ENCODE measurements at regions not wholly inside any gene's neighbourhood (a gene's known extent, or its start where the extent isn't known, plus 50 kb on each side); places are given as distances from the start of the nearest gene placed in this dataset.

DNA sequence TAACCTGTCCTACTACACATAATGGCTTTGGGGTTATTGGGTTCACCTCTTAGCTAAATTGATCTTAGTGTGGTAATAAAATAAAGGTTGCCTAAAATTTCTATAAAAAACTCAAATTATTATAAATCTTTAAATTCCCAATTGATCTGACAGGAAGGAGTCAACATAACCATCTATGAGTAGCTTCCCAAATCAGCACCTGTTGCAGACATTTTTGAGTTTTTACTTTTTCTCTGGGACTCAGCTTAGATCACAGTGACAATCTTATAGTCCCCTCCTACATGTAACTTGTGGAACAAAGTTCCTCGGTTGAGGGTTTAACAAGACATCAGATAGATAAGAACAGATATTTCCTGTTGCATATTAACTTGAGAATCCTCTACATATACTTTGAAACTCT, 601.0 kb downstream of the TUSC7 start:
- Histone ChIP-seq H3K4me3 (no peak overlapping the region), H3K27ac (no peak overlapping the region)

DNA sequence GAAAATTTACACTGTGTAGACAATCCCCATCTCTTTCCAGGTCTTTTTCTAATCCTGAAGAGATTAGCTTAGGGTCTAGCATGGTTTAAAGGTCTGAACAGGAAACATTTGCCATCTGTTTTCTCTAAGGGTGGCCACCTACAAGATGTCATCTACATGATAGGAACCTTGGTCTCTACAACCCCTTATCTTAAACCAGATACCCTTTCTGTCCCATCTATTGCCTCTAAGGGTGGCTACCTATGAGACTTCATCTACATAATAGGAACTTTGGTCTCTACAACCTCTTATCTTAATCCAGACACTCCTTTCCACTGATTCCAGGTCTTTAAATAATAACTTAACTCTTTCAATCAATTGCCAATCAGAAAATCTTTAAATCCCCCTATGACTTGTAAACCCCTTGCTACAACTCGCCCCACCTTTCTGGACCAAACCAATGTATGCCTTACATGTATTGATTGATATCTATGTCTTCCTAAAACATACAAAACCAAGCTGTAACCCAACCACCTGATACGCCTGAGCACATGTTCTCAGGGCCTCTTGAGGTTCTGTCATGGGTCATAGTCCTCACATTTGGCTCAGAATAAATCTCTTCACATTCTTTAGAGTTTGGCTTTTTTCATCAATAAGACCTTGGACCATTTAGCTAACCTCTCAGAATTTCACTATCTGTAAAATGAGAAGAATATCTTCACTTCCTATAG, 605.0 kb downstream of the TUSC7 start:
- no peak overlapping the region for H3K27ac ChIP-seq
- H3K4me3 ChIP-seq, result no peak overlapping the region

DNA sequence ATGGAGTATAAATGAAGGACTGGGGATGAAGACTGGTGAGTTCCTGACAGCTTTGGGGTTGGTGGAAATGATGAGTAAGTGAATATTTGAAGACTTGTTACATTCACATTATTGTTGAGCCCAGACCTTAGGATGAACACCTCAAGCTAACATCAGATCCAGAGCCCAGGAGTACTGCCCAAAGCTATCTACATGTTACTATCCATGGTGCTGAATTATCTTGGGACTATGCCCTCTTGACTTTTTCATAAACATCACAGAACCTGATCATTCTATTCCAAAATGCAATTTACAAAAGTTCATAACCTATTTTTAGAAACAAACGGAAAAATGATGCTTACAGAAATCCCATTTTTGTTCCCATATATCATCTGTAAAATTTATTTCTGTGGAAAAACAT, 613.3 kb downstream of the TUSC7 start:
- no peak overlapping the region for H3K27ac ChIP-seq

DNA sequence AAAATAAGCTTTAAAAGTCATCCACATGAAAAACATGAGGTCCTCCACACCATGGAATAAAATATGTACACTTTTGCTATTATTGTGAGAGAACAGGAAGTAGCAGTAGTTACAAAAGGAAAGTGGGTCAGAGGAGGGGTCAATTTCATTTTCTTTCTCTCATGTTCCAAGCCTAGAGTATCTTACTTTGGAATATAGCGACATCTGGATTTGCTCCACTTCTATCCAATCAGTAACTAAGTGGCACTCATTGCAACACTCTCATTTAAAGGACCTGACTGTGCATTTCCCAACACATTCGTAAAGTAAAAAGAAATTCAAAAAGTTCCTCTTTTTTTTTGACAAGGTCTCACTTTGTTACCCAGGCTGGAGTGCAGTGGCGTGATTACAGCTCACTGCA, 637.3 kb downstream of the TUSC7 start:
- Histone ChIP-seq H3K4me3 (no peak overlapping the region), H3K27ac (no peak overlapping the region)

More for the DNA sequence above, 613.3 kb downstream of the TUSC7 start:
- no peak overlapping the region for H3K4me3 ChIP-seq

DNA sequence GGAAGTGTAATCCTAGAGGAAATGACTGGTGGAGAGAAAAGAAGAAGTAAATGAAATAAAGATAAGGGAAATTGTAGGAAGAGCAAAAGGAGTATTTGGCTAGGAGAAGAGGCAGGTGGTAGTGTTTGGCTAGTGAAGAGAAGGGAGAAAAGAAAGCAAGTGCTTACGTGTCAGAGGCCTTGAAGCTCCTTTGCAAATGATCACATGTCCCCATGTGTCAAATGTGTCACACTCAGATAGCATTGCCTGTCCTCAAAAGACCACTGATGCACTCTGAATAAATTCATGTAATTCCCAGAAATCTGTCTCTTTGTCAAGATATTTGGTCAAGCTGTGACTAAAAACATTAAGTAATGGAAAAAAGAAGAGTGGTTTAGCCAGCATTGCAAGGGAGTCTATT, 639.3 kb downstream of the TUSC7 start:
- H3K27ac ChIP-seq, result no peak overlapping the region
- H3K4me3 ChIP-seq, result no peak overlapping the region

DNA sequence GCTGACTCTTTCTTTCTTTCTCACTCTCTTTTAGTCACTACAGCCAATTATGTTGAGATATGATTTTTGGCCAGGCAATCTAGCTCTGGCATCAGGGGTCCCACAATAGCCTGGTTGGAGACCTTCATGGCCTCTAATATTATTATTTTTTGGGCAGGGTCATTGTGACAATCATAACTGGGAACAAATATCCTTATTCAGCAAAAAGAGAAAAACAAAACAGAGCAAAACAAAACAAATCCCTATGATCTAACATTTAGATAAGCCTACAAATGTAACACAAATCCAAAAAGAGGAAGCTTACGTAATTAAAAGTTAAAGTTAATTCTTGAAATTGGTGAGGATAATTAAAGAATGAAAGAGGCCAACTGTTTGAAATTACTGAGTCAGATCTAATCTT, 640.0 kb downstream of the TUSC7 start:
- Histone ChIP-seq H3K4me3 (no peak overlapping the region), H3K27ac (no peak overlapping the region)

DNA sequence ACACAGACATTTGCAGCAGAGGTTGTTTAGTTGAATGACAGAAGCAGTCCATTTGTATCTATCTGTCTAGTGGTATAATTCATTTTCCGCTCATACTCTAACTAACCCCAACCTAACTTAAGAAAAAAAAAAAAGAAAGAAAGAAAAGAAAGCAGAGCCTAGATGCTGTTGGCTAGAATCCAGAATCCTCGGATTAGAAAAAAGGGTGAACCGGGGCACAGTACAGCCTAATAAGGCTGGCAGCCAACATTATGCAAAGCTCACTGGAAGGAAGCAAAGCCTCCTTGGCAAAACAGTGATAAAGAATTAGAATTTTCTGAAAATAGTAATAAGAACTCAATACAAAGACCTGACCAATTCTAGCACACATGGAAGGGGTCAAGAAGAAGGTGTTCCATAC, 640.8 kb downstream of the TUSC7 start:
- Histone ChIP-seq H3K4me3 (no peak overlapping the region), H3K27ac (no peak overlapping the region)

DNA sequence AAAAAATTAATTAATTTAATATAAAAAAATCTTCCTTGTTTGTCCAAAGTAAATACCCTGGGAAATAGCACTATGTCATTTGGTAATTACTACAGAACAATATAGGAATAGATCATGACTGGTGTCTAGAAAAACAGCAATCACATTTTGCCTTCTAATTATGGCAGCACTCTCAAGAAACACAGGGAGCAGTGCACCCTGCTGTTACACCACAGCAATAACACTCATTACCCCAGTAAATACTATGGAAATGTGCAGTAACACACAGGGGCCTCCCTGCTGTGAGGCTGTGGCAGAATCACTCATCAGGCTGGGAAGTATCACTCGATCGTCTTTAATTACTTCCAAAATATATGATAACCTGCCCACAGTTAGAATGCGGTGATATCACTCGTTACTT, 646.0 kb downstream of the TUSC7 start:
- Histone ChIP-seq H3K27ac (no peak overlapping the region), H3K4me3 (no peak overlapping the region)

DNA sequence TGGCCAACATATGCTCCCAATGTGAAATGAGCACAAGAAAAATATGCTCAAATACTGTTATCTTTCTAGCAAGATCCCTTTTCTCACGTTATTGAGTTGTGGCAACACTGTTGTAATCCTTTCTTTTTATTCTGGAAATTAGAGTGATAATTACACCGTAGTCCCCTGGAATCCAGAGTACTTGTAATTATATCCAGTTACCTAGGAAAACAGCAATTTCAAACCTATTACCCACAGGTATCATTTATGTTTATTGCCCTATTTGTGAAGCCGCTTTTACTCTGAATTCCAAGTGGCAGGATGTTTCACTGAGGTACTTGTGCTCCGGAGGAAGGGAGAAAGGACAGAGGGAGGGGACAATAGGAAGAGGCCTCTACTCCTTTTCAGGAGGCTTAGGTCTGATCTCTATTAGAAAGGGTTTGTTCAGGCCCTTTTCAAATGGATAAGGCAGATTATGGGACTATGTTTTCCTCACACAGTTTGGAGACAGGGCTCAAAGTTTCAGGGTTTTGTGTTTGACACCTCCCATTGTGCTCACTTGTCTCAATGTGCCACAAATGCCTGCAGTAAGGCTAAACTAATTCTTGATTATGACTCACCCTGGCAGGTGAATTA, 646.6 kb downstream of the TUSC7 start:
- Histone ChIP-seq H3K4me3 (no peak overlapping the region), H3K27ac (no peak overlapping the region)

DNA sequence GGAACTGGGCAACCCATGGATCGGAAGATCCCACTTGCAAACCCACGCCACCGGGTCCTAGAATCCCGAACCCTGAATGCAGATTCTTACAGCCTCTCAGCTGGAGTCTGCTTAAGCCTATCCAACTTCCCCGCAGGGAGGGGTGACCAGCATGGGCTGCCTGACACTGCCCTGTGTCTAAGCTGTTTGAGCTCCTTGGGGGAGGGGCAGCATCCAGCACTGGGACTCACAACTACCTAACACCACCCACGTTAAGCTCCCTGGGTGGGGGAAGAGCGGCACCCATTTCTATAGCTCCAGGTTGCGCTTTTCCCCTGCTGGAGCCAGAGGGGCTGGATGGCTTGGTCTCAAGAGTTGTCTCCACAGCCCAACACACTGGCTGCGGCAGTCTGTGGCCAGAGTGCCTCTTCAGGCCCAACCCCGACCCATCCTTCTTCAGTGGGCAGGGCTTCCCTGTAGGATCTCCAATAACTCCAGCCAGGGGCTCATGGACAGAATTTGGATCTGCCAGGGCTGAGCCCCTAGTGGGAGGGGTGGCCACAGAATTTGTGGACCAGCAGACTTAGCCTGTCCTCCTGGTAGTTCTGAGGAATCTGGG, 649.2 kb downstream of the TUSC7 start:
- no peak overlapping the region for H3K4me3 ChIP-seq
- no peak overlapping the region for H3K27ac ChIP-seq

DNA sequence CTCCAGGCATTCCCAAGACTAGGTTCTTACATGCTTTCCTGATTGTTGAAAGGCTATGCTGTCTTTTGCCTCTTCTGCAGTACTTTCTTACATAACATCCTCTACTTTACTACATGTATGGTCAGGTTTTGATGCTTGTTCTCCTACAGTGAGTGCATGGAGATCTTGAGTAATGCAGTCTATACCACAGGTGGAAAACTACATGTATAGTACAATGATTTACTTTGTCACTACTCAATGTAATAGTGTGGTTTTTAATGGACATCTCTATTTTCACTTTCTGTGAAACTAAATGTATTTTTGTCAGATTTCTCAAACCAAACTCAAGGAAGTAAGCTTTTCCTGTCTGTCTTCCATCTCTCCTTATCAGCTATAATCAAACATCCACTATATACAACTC, 657.0 kb downstream of the TUSC7 start:
- H3K27ac ChIP-seq, result no peak overlapping the region

DNA sequence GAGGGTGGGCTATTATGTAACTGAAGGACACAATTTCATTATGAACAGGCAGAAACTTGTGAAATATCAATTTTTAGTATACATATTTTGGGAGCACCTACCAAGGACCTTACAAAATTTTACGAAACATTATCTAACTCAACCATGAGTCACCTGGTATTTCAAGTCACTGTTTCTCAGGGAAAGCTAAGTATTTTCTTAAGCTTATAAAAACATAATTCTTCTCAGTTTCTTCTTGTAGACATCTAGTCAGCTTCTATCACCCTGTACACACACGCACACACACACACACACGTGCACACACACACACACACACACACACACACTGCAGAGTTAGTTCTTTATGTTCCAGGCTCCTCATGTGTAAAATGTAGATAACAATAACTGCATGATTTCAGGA, 658.3 kb downstream of the TUSC7 start:
- no peak overlapping the region for H3K4me3 ChIP-seq
- H3K27ac ChIP-seq, result no peak overlapping the region

More for the DNA sequence above, 657.0 kb downstream of the TUSC7 start:
- no peak overlapping the region for H3K4me3 ChIP-seq

DNA sequence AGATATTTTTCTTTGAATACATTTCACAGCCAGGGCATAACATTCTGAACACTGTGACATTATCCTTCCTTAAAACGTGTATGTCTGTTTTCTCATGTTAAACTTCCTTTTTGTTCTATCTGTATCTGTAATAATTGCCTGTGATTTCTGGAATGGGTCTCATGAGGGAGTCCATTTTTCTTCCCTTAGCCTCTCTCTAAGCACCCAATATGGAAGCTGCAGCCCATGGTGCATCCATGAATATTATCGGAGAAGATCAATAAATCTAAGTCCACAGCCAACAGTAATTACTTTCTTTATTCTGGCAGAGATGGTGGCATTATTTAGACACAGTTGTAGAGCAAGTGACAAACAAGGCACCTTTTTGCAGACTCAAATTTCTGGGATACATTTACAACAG, 671.1 kb downstream of the TUSC7 start:
- H3K4me3 ChIP-seq, result no peak overlapping the region
- no peak overlapping the region for H3K27ac ChIP-seq

DNA sequence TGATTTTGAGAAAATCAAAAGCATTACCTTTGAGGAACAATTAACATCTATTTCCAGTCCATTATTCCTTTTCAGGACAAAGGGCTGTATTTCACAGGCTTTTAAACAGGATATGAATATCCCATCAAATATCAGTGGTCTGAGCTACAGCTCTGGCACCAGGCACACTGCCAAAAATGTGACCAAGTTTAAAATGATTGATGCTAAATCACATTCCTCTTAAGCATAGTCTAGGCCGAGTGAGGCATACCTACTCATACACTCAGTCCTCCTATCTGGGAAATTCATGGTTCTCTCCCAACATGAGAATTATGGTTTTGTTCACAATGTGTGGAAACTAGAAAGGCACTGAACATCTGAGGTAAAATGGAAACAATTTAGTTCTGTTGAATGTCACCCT, 683.5 kb downstream of the TUSC7 start:
- H3K27ac ChIP-seq, result no peak overlapping the region
- H3K4me3 ChIP-seq, result no peak overlapping the region

DNA sequence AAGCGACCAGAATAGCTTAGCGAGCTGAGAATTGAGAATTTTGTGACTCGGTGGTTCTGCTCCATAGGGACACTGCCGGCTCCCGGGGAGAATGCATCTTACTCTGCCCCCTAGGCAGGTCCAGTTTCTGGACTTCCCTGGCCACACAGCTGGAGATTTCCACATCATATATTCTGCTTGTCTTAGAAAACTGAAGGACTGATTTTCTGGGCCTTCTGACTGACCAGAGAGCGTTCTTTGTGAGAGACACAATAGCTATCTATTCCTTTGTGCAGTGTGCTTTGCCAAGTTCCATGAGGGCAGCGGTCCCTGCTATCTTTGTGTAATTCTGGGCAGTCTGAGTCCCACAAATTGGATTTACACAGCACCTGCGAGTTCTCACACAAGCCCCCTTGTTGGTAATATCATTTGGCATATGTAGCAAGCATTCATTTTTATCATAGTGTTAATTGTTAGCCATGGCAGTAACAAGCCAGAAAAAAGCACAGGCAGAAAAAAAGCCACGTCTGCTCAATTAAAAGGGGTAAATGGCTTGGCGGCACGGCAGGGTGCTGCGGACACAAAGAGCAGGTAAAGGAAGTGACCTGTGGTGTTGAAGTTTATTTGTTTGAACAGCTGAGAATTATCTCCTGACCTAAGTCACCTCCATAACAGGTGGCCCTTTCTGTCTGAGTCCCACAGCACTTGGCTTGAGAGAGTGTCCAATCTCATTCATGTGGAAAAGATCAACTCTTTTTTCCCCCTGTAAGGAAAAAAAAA, 688.7 kb downstream of the TUSC7 start:
- Histone ChIP-seq H3K27ac (no peak overlapping the region), H3K4me3 (no peak overlapping the region)

DNA sequence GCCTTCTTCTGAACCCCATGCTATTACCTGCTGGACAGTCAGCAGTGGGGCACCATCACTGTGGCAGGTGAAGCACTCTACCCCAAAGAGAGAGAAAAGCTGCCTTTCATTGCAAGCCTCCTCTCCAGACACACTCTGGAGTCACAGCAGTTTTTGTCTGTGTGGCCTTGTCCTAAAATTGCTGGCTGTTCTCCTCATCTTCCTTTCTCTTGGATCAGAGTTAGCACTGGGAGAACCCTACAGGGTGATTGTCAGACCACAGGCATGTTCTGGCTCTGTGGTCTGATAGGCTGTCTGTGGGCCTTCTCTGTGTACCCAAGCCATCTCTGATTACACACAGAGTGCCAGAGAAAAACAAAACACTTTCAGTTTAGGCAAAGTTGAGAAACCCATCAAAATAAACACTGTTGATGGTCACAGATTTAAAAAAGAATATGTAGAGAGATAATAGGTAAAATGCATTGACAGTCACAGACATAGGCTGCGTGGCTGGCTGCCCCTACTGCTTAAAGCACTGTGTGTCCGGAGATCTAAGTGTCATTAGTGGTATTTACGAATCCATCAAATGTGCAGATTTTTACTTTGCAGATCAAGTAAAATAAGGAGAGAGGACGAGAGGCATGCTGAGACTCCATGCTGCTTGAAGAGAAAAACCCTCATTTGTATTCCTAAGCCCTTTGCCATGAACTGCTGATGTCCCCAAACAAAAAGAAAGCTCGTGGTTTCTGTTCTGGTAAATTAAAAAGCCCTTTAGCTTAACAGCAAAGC, 689.9 kb downstream of the TUSC7 start:
- Histone ChIP-seq H3K4me3 (no peak overlapping the region), H3K27ac (no peak overlapping the region)

DNA sequence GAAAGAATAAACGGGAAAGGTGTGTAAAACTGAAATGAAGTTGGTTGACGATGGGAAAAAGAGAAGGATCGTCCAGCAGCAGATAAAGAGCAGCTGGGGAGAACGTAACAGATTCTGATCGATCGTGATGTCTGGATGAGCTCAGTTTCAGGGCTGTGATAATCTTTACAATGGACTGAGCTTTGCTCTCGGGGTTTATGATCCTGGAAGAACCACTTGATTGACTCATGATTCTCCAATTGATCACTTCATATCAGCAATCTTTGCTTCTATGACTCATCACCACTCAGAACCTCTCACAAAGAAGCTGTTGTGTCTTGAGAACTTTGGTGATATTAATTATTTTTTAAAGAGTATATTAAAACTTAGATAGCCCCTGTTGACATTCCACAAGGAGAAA, 690.7 kb downstream of the TUSC7 start:
- no peak overlapping the region for H3K4me3 ChIP-seq

DNA sequence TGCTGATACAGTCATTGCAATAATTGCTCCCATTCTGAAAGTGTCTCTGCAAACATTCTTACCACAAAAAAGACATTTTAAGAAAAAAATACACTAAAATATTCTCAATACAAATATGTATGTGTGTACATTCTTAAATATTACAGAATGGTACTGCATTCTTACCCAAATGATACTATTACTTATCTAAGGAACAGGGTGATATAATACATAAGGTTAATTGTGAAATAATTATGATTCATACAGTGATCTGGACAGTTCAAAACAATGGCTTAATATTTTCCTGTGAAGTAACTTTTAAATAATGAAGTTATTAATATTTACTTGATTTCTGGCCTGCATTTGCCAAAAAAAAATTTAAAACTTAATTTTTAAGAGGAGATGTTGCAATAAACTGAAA, 694.6 kb downstream of the TUSC7 start:
- no peak overlapping the region for H3K4me3 ChIP-seq
- no peak overlapping the region for H3K27ac ChIP-seq

More for the DNA sequence above, 690.7 kb downstream of the TUSC7 start:
- H3K27ac ChIP-seq, result no peak overlapping the region

DNA sequence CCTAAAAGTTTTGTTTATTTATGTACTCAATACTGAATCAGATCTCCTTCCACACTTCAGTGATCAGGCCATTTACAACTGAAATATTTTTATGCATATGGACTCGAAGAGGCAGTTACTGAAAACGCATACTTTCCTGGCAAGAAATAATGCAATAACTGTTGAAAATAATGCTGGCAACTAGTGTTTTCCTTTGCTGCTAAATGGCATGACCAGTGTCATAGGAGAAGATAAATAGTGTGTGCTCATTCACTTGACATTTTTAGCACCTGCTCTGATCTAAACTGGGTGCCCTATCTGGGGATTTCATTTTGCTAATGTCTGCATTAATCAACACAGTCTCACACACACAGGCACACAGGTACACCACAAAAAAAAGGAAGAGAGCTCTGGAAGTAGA, 695.2 kb downstream of the TUSC7 start:
- Histone ChIP-seq H3K4me3 (no peak overlapping the region), H3K27ac (no peak overlapping the region)

DNA sequence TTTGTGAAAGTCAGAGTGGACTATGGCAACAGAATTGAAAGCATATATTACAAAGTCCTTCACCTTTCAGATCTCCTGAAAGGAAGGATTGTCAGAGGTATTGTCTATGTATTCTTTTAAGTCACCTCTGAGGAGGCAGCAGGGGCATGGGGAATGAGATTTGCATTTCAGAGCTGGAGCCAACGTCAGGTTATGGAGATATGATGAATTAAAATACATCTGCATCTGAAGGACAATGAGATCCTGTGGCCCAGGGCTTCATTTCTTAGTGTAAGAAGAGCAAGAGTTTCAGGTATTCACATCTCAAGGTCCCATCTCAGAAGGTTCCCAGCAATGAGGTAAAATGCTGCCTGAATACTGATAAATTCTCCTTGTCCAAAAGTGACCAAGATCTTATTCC, 695.8 kb downstream of the TUSC7 start:
- Histone ChIP-seq H3K27ac (no peak overlapping the region), H3K4me3 (no peak overlapping the region)

All from skin epidermis (tissue), 12 donors.